Heart right ventricle (tissue), 16 donors: ENCODE measurements at regions not wholly inside any gene's neighbourhood (a gene's known extent, or its start where the extent isn't known, plus 50 kb on each side); places are given as distances from the start of the nearest gene placed in this dataset.
"Not testable (repeated sequence)": the region's sequence is repeated elsewhere in the genome, so short reads cannot be mapped to it uniquely, and the experiment has no call there.

Experiments
- ATAC-seq, 8 donors: fragments of 200-7000 bp; cut with Tn5 transposase; one replicate each; pipeline ENCODE4 v1.9.1; 2020; ENCODE audit warnings: mild to moderate bottlenecking in 8 of 8, moderate library complexity in 8 of 8, moderate number of reproducible peaks in 1 of 8
- DNase-seq, 2 donors: peaks; one replicate each; pipeline ENCODE4 v3.0.0-alpha.2; 2020
- H3K27ac ChIP-seq, 10 donors: fragments of 200-600 bp; sonication (generic) in 2 of 10; one replicate each; pipeline versions ENCODE4 v1.5.0 to v1.8.0; 2020 to 2022; ENCODE audit warnings: mild to moderate bottlenecking in 3 of 10
- H3K27me3 ChIP-seq, 7 donors: fragments of 200-600 bp; one replicate each; pipeline ENCODE4 v1.8.0; 2021 to 2022; ENCODE audit warnings: mild to moderate bottlenecking in 2 of 7
- H3K36me3 ChIP-seq, 9 donors: fragments of 200-600 bp; sonication (generic) in 1 of 9; one replicate each; pipeline versions ENCODE4 v1.5.0 to v1.8.0; 2020 to 2022; ENCODE audit warnings: mild to moderate bottlenecking in 2 of 9
- H3K4me1 ChIP-seq, 9 donors: fragments of 200-600 bp; sonication (generic) in 1 of 9; one replicate each; pipeline versions ENCODE4 v1.5.0 to v1.8.0; 2020 to 2022; ENCODE audit warnings: mild to moderate bottlenecking in 4 of 9
- H3K4me3 ChIP-seq, 10 donors: fragments of 200-600 bp; sonication (generic) in 2 of 10; one replicate each; pipeline versions ENCODE4 v1.5.0 to v1.8.0; 2020 to 2022; ENCODE audit warnings: mild to moderate bottlenecking in 7 of 10, moderate library complexity in 2 of 10
- H3K9me3 ChIP-seq, 11 donors: fragments of 200-600 bp in 10 of 11; sonication (generic) in 2 of 11; one replicate each; pipeline versions ENCODE4 v1.5.0 to v1.8.0; 2013 to 2022; ENCODE audit warnings: mild to moderate bottlenecking in 2 of 11, control low read depth in 1 of 11, moderate library complexity in 1 of 11
- WGBS, 2 donors: extraction: QIAGEN DNeasy Blood & Tissue Kit; methylation state at CpG; one replicate each; pipeline ENCODE4 v1.1.7; 2013; ENCODE audit warnings: inconsistent platforms in 1 of 2; 5-methylcytosine and 5-hydroxymethylcytosine counted together
- intact Hi-C, 10 donors: fragments of 100-400 bp; cut with DNase I; formaldehyde crosslinking; loops; one replicate each; pipeline versions ENCODE4 v1.11.1 to v1.14.2; 2022
- TF ChIP-seq, protein P1 (sequence below), 9 donors: fragments of 200-600 bp; sonication (generic) in 2 of 9; IDR thresholded peaks; one replicate each; pipeline versions ENCODE4 v1.5.0 to v1.8.0; 2021 to 2022; ENCODE audit warnings: antibody characterized with exemption in 9 of 9, mild to moderate bottlenecking in 5 of 9, moderate library complexity in 1 of 9
- donor health status: Arrhythmogenic right ventricular cardiomyopathy.
- donor health status: ischemic (EF 13 %, LVEDD 7.1; RV severe dilation, severe dysfunction).
- donor health status: healthy with polysubstance abuse.
- donor health status: DM: no; HTN: yes; CAD: no.
- donor health status: DM: no; HTN: no; CAD: no.
- donor health status: ischemic (EF 25% LVEDD 6.9; RV normal size, moderate dysfunction).
- donor health status: ischemic (EF 25% LVEDD 5.7; RV mildly dilated, moderate dysfunction).
- donor health status: healthy.
- donor health status: DM: yes; HTN: yes; CAD: no.
- donor health status: Ischemic cardiomyopathy.
- donor health status: ischemic (EF 35%, LVEDD 5.7; RV mildly dilated, moderate dysfunction).
- donor health status: nonischemic (EF 11% LVEDD 7.7; RV severe dilation, severe dysfunction).
- donor health status: DM: yes; HTN: yes; CAD: no.
- donor health status: PGD.
- donor health status: ischemic (EF 29% LVEDD 5.4; RV normal size, mild dysfunction).
- donor health status: nonischemic (EF 23%, LVEDD 6.1; RV moderate dilation, normal function).

DNA sequence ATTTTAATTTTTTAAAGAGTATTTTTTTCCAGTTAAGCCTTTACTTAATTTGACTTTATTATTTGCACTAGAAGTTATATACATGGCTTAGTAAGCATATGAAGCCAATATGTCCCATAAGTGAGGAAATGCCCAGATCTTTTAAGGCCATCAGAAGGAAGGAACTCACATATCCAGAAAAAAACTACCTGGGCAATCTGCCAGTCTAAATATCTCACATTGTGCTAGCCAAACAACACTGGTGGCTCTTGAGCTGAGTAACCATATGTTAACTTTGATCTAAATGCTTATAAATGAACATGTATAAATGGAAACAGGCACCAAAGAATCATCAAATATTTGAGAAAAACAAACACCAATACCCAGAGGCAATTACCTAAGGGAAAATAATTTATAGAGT lies 138.6 kb upstream of the APOOL start:
- TF ChIP-seq, protein P1, sequence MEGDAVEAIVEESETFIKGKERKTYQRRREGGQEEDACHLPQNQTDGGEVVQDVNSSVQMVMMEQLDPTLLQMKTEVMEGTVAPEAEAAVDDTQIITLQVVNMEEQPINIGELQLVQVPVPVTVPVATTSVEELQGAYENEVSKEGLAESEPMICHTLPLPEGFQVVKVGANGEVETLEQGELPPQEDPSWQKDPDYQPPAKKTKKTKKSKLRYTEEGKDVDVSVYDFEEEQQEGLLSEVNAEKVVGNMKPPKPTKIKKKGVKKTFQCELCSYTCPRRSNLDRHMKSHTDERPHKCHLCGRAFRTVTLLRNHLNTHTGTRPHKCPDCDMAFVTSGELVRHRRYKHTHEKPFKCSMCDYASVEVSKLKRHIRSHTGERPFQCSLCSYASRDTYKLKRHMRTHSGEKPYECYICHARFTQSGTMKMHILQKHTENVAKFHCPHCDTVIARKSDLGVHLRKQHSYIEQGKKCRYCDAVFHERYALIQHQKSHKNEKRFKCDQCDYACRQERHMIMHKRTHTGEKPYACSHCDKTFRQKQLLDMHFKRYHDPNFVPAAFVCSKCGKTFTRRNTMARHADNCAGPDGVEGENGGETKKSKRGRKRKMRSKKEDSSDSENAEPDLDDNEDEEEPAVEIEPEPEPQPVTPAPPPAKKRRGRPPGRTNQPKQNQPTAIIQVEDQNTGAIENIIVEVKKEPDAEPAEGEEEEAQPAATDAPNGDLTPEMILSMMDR (IDR thresholded peaks at IDR 0.05), result no peak
- intact Hi-C loops, result no loop called here
- ATAC-seq (no peak), DNase-seq (no peak)
- Histone ChIP-seq H3K27ac (no peak overlapping the region), H3K9me3 (peaks cover 0 to 5% (median 0%) of the 10 kb centered on the region in 11 donors), H3K4me1 (no peaks in the 10 kb centered on the region), H3K36me3 (no peaks in the 10 kb centered on the region), H3K27me3 (no peaks in the 10 kb centered on the region), H3K4me3 (no peak overlapping the region)

DNA sequence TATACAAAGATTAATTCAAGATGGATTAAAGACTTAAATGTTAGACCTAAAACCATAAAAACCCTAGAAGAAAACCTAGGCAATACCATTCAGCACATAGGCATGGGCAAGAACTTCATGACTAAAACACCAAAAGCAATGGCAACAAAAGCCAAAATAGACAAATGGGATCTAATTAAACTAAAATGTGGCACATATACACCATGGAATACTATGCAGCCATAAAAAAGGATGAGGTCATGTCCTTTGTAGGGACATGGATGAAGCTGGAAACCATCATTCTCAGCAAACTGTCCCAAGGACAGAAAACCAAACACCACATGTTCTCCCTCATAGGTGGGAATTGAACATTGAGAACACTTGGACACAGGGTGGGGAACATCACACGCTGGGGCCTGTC lies 133.4 kb upstream of the APOOL start:
- H3K4me1 ChIP-seq, intact Hi-C loops, DNase-seq, H3K27me3 ChIP-seq, ATAC-seq, H3K4me3 ChIP-seq, H3K36me3 ChIP-seq, H3K9me3 ChIP-seq, H3K27ac ChIP-seq: not testable (repeated sequence)
- 92 to 100% methylated on average over 1 of the region's 1 CpG for WGBS, 2 donors

DNA sequence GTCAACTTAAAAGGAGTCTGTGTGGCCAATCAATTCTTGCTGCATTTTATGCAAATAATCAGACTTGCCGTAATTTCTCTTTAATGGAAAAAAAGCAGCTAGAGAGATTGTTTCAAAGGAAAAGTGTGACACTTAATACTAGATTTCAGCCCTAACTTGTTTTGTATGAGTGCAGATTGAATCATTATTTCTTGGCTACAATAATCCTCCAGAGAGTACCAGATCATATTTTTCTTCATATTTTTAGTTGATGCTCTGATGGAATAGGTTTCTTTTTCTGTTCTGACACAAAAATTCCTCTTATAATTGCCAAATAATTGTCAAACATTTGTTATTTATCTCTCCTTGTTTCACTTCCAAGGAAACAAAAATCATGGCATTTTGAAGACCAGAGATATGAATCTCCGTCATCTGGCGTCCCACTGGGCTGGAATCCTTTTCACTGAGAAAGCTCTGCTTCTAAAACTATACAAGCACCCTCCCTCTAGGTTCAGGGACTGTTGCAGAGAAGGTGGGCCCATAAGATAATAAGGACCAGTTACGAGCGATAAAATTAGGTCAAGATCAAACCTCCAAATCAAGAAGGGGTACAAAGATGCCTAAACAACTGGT lies 131.4 kb upstream of the APOOL start:
- H3K36me3 ChIP-seq, H3K4me1 ChIP-seq, ATAC-seq, H3K9me3 ChIP-seq, H3K27me3 ChIP-seq, intact Hi-C loops, DNase-seq, H3K4me3 ChIP-seq, H3K27ac ChIP-seq: not testable (repeated sequence)
- WGBS, 2 donors, result 57 to 73% methylated on average over 4 to 5 of the region's 5 CpGs

DNA sequence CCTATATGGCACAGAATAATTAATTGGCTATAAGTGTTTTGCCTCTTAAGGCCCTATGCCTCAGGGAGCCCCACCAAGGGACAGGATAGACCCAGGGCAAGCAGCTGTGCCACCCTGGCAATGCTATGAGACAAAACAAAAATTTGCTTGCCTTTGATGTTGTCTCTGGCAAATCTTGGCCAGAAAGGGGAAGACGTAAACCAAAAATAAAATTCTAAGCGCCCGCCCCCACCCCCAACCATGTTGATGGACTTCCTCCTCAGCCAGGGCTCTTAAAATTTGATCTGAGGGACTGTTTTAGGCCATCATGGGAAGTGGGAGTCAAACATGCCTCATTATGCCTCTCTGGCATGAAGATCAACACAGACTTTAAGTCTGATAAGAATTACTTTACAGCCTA lies 130.5 kb upstream of the APOOL start:
- Histone ChIP-seq H3K36me3 (no peaks in the 10 kb centered on the region), H3K4me1 (no peaks in the 10 kb centered on the region), H3K4me3 (no peak overlapping the region), H3K27me3 (no peaks in the 10 kb centered on the region), H3K27ac (no peak overlapping the region), H3K9me3 (peaks cover 0 to 5% (median 0%) of the 10 kb centered on the region in 11 donors)
- intact Hi-C loops, result no loop called here
- no peak for DNase-seq
- WGBS, 2 donors, result 74% methylated on average over 3 of the region's 3 CpGs
- TF ChIP-seq, protein P1 (IDR thresholded peaks at IDR 0.05), result no peak
- ATAC-seq, result no peak

DNA sequence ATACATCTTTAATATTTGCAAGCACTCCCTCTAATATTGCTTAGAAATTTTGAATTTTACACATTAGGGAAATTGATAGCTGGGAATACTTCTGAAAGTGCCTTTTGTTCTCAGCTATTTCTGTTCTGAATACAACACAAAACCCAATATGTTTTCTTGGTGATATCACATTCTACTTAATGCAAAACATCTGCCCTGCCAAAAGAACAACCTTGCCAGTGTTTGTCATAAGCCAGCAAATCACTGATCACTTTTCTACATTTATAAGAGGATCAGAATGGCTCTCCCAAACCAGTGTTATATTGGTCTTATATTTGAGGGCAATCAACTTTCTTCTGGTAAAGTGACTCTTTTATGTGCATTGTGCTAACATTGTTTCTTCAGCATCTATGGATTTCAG lies 126.8 kb upstream of the APOOL start:
- ATAC-seq (no peak), DNase-seq (no peak)
- intact Hi-C loops, result no loop called here
- H3K4me1 ChIP-seq, result no peaks in the 10 kb centered on the region
- no peaks in the 10 kb centered on the region for H3K9me3 ChIP-seq
- no peak overlapping the region for H3K4me3 ChIP-seq
- H3K36me3 ChIP-seq, result no peaks in the 10 kb centered on the region
- no peak overlapping the region for H3K27ac ChIP-seq
- TF ChIP-seq, protein P1 (IDR thresholded peaks at IDR 0.05), result no peak
- no peaks in the 10 kb centered on the region for H3K27me3 ChIP-seq
